ENCODE measurements at regions not wholly inside any gene's neighbourhood (a gene's known extent, or its start where the extent isn't known, plus 50 kb on each side); places are given as distances from the start of the nearest gene placed in this dataset.

DNA sequence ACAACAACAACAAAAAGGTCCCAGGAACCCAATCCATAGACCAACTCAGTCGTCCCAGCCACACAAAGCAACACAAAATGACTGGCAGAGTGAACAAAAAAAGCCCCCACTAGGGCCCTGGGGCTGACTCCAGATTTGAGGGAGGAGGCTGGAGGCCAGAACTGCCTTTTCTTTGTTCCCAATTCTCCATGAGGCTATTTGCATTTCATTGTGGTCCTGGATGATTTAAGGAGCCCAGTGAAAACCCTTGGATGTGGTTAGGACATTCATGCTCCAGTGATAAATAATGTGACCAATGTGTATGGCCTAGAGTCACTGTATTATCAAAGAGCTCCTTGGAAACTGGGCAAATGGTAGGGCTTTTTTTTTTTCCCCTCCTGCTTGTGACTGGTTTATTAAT is 192.9 kb downstream of the NUAK1 start (continued):
- no peak for TF ChIP-seq ZNF224 (CRISPR knock-in tag; IDR thresholded peaks at IDR 0.05)
- no peak for TF ChIP-seq AHR (CRISPR knock-in tag; IDR thresholded peaks at IDR 0.05)
- TF ChIP-seq KAT7 (CRISPR knock-in tag; IDR thresholded peaks at IDR 0.05; ENCODE audit: borderline replicate concordance): no peak
- TF ChIP-seq, protein P1, sequence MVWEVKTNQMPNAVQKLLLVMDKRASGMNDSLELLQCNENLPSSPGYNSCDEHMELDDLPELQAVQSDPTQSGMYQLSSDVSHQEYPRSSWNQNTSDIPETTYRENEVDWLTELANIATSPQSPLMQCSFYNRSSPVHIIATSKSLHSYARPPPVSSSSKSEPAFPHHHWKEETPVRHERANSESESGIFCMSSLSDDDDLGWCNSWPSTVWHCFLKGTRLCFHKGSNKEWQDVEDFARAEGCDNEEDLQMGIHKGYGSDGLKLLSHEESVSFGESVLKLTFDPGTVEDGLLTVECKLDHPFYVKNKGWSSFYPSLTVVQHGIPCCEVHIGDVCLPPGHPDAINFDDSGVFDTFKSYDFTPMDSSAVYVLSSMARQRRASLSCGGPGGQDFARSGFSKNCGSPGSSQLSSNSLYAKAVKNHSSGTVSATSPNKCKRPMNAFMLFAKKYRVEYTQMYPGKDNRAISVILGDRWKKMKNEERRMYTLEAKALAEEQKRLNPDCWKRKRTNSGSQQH (CRISPR knock-in tag; IDR thresholded peaks at IDR 0.05; ENCODE audit: low read depth): no peak
- no peak for TF ChIP-seq KLF13 (CRISPR knock-in tag; IDR thresholded peaks at IDR 0.05)
- TF ChIP-seq, protein P2, sequence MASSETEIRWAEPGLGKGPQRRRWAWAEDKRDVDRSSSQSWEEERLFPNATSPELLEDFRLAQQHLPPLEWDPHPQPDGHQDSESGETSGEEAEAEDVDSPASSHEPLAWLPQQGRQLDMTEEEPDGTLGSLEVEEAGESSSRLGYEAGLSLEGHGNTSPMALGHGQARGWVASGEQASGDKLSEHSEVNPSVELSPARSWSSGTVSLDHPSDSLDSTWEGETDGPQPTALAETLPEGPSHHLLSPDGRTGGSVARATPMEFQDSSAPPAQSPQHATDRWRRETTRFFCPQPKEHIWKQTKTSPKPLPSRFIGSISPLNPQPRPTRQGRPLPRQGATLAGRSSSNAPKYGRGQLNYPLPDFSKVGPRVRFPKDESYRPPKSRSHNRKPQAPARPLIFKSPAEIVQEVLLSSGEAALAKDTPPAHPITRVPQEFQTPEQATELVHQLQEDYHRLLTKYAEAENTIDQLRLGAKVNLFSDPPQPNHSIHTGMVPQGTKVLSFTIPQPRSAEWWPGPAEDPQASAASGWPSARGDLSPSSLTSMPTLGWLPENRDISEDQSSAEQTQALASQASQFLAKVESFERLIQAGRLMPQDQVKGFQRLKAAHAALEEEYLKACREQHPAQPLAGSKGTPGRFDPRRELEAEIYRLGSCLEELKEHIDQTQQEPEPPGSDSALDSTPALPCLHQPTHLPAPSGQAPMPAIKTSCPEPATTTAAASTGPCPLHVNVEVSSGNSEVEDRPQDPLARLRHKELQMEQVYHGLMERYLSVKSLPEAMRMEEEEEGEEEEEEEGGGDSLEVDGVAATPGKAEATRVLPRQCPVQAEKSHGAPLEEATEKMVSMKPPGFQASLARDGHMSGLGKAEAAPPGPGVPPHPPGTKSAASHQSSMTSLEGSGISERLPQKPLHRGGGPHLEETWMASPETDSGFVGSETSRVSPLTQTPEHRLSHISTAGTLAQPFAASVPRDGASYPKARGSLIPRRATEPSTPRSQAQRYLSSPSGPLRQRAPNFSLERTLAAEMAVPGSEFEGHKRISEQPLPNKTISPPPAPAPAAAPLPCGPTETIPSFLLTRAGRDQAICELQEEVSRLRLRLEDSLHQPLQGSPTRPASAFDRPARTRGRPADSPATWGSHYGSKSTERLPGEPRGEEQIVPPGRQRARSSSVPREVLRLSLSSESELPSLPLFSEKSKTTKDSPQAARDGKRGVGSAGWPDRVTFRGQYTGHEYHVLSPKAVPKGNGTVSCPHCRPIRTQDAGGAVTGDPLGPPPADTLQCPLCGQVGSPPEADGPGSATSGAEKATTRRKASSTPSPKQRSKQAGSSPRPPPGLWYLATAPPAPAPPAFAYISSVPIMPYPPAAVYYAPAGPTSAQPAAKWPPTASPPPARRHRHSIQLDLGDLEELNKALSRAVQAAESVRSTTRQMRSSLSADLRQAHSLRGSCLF (CRISPR knock-in tag; IDR thresholded peaks at IDR 0.05; ENCODE audit: borderline replicate concordance): no peak
- TF ChIP-seq NCOA1 (CRISPR knock-in tag; IDR thresholded peaks at IDR 0.05): no peak
- TF ChIP-seq ZFP1 (CRISPR knock-in tag; IDR thresholded peaks at IDR 0.05): no peak
- no peak for TF ChIP-seq ONECUT2 (CRISPR knock-in tag; IDR thresholded peaks at IDR 0.05)
- no peak for TF ChIP-seq YY1 (IDR thresholded peaks at IDR 0.05; ENCODE audit: insufficient read depth, insufficient replicate concordance, low read depth, low read length)
- TF ChIP-seq, protein P3, sequence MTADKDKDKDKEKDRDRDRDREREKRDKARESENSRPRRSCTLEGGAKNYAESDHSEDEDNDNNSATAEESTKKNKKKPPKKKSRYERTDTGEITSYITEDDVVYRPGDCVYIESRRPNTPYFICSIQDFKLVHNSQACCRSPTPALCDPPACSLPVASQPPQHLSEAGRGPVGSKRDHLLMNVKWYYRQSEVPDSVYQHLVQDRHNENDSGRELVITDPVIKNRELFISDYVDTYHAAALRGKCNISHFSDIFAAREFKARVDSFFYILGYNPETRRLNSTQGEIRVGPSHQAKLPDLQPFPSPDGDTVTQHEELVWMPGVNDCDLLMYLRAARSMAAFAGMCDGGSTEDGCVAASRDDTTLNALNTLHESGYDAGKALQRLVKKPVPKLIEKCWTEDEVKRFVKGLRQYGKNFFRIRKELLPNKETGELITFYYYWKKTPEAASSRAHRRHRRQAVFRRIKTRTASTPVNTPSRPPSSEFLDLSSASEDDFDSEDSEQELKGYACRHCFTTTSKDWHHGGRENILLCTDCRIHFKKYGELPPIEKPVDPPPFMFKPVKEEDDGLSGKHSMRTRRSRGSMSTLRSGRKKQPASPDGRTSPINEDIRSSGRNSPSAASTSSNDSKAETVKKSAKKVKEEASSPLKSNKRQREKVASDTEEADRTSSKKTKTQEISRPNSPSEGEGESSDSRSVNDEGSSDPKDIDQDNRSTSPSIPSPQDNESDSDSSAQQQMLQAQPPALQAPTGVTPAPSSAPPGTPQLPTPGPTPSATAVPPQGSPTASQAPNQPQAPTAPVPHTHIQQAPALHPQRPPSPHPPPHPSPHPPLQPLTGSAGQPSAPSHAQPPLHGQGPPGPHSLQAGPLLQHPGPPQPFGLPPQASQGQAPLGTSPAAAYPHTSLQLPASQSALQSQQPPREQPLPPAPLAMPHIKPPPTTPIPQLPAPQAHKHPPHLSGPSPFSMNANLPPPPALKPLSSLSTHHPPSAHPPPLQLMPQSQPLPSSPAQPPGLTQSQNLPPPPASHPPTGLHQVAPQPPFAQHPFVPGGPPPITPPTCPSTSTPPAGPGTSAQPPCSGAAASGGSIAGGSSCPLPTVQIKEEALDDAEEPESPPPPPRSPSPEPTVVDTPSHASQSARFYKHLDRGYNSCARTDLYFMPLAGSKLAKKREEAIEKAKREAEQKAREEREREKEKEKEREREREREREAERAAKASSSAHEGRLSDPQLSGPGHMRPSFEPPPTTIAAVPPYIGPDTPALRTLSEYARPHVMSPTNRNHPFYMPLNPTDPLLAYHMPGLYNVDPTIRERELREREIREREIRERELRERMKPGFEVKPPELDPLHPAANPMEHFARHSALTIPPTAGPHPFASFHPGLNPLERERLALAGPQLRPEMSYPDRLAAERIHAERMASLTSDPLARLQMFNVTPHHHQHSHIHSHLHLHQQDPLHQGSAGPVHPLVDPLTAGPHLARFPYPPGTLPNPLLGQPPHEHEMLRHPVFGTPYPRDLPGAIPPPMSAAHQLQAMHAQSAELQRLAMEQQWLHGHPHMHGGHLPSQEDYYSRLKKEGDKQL (CRISPR knock-in tag; IDR thresholded peaks at IDR 0.05; ENCODE audit: low read depth): no peak
- no peak for TF ChIP-seq MIER3 (CRISPR knock-in tag; IDR thresholded peaks at IDR 0.05; ENCODE audit: borderline replicate concordance)
- TF ChIP-seq ZNF24 (IDR thresholded peaks at IDR 0.05): no peak
- TF ChIP-seq HOXA7 (CRISPR knock-in tag; IDR thresholded peaks at IDR 0.05): no peak
